Inflammatory macrophage treated with lipopolysaccharide for 1 hour (primary cell): ENCODE measurements at regions not wholly inside any gene's neighbourhood (a gene's known extent, or its start where the extent isn't known, plus 50 kb on each side); places are given as distances from the start of the nearest gene placed in this dataset.
"Not testable (repeated sequence)": the region's sequence is repeated elsewhere in the genome, so short reads cannot be mapped to it uniquely, and the experiment has no call there.

ENCODE experiments used
- DNase-seq, 2 donors: peaks; one replicate each; pipeline ENCODE4 v3.0.0-alpha.2; 2020 to 2022

DNA sequence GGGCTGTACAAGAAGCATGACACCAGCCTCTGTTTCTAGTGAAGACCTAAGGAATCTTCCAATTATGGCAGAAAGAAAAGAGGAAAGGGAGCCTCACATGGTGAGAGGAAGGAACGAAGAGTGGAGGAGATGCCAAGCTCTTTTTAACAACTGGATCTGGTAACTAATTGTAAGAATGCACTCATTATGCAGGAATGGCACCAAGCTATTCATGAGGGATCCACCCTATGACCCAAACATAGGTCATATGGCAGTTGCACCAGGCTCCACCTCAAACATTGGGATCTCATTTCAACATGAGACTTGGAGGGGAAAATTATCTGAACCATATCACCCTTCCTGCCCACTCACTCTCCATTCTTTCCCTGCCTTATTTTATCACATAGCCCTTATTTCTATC lies 496.0 kb upstream of the SPTLC3 start:
- no peak for DNase-seq

DNA sequence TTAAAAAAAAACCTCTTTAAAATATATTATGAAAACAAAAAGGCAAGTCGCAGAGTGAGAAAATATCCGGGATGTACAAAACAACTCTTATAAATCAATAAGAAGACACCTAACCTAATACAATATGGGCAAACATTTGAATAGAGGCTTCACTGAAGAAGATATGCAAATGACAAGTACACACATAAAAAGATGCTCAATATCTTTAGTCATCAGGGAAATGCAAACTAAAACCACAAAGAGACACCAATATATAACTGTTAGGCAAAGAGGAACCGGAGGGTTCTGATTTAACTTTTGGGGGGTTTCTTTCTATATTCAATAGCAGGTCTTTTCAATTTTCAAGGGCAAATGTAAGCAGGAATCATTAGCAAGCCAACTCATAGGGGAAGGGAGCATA lies 480.7 kb upstream of the SPTLC3 start:
- DNase-seq = no peak

DNA sequence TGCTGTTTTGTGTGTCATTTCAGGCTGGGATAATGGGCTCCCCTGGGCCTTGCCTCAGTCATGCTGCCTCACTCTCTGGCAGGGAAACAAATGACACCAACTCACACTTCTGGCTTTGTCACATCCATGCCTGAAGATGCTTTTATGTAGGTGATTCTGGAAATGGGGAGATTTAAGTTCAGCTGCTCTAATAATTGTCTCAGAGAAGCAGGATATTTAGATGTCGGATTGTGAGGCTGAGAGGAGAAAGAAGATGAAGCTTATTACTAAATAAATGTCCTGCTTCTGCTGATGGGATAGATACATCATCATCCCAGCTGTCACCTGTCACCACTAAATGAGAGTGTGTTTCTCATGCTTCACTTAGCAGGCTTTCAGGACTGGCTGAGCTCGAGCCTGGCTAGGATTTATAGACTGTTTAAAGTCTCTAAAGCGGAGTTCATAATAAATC lies 480.2 kb upstream of the SPTLC3 start:
- no peak for DNase-seq

DNA sequence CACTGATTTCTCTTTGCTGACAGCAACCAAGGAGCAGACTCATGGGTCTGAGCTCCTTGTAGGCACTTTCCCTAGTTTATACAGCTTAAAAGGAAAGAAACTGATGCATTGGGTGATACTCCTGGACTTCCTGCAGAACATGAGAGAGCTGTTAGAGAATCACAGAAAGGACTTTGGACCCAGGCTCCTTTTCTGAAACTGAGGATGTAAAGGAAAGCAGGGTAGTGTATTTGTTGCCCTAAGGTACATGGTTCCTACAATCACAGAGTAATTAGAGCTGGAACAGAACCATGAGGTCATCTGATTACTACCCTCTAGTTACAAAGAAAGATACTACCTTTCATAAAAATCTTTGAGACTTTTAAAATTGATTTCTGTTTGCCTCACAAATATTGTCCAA lies 477.1 kb upstream of the SPTLC3 start:
- DNase-seq = no peak

DNA sequence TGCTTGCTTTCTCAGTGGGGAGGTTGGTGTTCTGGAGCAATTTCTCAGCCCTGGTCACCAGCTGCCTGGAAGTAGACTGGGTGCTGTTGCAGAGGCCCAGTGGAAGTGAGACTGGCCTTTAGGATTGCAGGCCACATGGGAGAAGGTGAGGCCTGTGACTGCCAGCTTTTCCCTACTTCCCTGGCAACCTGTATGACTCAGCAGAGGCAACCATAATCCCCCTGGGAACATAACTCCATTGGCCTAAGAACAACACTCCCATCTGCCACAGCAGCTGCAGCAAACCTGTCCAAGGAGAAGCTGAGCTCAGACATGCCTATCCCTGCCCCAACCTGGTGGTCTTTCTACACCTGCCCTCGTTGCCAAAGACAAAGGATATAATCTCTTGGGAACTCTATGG lies 473.5 kb upstream of the SPTLC3 start:
- no peak for DNase-seq

DNA sequence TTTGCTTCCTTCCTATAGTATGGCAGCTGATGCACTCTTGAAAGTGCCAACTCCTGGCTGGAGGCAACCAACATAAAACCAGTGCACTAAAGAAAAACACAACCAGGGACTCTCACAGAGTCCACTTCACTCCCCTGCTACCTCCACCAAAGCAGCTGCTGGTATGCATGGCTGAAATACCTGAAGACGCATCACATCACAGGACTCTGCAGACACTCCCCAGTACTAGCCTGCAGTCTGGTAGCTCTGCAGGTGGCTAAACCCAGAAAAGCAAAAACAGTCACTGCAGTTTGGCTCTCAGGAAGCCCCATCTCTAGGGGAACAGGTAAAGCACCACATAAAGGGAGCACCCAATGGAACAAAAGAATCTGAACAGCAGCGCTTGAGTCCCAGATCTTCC lies 473.0 kb upstream of the SPTLC3 start:
- DNase-seq = no peak

DNA sequence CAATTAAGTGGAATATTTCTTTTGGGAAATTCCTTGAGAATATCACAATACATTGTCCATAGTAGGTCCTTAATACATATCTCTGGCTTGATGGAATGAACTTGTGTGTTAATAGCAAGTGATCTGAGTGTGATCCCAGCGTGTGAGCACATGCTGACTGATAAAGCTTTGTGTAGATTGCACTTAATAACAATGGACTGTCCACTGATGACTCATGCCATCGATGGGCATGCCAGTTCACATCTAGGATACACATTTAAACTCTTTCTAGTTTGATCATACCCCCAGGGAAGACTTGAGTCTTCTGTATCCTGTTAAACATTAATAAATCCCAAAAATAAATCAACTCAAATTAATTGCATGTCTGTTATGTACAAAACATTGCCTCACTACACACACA lies 454.3 kb upstream of the SPTLC3 start:
- no peak for DNase-seq

DNA sequence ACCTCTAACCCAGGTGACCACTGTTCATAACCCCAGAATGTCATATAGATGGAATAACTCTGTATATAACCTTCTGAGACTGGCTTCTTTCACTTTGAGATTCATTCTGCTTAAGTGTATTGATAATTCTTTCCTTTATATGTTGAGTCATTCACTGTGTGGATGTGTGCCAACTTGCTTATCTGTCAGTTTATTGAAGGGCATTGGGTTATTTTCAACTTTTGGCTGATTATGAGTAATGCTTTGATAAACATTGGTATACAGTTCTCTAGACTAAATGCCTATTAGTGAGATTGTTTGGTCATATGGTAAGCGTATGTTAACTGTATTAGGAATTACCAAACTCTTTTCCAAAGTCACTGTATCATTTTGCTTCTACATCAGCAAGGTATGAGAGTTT lies 453.4 kb upstream of the SPTLC3 start:
- no peak for DNase-seq

DNA sequence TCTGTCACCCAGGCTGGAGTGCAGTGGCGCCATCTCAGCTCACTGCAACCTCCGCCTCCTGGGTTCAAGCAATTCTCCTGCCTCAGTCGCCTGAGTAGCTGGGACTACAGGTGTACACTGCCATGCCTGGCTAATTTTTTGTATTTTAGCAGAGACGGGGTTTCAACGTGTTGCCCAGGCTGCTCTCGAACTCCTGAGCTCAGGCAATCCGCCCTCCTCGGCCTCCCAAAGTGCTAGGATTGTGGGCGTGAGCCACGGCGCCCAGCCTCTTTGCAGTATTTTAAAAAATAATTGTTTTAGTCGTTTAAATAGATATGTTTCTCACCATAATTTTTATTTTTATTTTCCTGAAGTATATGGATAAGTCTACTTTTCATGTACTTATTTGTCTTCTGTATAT lies 452.9 kb upstream of the SPTLC3 start:
- not testable (repeated sequence) for DNase-seq

DNA sequence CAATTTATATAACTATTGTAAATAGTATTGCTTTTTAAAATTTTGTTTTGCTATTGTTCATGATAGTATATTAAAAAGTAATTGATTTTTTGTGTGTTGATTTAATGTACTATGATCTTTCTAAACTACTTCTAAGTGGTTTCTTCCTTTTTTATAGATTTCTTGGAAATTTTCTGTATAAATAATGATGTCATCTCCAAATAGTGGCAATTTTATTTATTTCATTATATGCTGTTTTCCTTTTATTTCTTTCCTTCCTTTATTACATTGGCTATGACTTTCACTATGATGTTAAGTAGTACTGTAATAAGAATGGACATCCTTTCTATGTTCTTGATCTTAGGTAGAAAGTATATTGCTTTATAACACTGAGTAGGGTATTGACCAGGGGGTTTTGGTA lies 451.5 kb upstream of the SPTLC3 start:
- no peak for DNase-seq

DNA sequence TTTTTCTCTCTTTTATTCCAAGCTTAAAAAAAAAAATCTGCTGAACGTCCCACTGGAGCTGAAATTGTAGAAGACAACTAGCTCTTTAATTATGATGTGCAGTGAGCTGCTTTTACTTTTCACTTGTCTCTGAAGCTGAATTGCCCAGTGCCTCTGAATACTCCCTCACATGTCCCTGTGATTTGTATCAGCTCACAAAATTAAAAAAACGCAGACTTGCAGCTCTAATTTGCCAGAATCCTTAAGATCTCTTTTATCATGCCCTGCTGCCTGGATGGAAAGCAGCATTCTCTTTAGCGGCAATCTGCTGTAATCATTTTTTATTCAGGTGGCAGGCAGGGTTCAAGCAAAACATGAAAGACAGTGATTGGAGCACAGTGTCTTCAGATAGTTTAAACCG lies 443.8 kb upstream of the SPTLC3 start:
- DNase-seq = no peak

DNA sequence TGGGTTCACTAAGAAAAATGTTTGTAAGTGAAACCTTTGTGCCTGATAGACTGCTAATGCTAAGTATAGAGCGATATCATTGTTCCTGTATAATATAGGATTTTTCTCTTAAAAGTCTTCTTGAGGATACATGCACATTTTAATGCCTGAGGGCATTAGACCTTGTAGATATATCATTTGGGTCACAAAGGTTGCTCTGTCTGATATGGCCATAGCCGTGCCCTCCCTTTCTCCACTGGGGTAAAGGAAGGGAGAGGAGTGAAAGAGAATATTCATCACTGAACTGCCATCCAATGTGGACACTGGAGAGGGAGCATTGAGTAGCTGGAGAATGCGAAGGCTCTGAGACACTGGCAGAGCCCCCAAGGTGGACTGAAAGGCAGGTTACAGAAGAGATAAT lies 442.2 kb upstream of the SPTLC3 start:
- DNase-seq = no peak

DNA sequence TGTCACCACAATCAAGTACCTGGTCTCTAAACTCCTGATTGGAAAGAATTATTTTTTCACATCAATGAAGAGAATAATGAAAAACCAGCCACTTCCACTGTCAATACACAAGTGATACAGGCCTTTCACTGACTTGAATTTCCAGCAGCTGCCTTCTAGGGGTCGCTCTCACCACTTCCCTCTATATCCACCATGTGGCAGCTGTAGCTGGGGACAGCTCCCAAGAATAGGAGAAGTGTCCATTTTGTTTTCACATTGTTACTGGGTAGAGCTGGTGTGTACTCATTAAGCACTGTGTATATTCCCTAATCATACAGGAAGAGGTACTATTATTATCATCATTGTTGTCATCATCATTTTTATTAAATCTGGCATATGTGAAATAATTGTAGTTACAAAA lies 438.4 kb upstream of the SPTLC3 start:
- DNase-seq = peak in 1 of 2 donors; percentile 1

DNA sequence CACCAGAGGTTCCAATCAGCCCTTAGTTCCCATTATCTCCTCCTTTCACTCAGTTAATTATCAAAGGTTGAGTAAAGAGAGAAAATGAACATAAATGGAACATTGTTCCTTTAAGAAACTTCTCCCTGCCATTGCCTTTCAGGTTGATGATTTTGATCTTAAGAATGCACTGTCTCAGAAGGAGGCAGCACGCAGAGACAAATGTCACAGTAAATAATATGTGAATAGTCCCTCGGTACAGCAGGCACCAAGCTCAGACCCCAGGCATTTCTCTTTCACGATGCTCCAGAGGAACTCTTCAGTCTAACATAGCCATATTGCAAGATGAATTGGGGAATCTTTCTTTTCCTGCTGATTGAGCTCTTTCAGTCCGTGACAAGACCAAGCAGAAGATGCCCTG lies 435.3 kb upstream of the SPTLC3 start:
- DNase-seq = no peak

DNA sequence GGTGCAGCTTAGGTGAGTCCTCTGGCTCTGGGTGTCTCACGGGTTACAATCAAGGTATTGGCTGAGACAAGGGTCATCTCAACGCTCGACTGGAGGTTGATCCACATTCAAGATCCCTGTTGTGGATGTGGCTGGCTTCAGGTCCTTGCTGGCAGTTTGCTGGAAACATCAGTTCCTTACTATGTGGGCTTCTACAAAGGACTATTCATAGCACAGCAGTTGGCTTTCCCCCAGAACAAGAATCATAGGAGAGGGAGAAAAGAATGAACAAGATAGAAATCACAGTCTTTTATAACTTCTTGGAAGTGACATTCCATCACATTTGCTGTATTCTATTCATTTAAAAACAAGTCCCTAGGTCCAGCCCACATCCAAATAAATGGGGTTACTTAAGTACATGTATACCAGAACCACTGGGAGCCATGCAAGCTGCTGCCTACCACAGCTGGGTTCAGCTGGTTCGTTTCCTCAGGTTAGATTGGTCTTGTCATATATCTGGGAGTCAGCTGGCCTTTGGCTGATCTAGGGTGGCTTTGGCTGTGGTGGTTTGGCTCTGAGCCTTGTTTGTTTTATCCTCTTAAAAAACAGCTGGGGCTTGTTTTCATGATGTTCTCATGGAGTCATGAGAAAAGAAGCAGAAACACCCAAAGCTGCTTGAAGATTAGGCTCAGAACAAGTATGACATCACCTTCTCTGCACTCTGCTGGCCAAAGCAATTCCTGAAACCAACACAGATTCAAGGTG lies 433.2 kb upstream of the SPTLC3 start:
- DNase-seq = no peak

DNA sequence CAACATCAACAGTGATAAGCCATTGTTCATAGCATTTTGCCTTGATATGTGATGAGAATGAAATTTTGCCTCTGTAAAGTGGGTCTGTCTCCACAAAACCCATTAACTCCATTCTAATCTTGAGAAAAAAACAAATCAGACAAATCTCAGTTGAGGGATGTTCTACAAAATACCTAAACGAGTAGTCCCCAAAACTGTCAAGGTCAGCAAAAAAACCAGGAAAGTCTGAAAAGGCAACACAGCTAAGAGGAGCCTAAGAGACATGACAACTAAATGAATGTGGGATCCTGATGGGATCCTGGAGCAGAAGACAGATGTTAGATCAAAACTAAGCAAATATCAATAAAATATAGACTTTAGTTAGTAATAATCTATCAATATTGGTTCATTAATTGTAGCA lies 431.6 kb upstream of the SPTLC3 start:
- DNase-seq = no peak

DNA sequence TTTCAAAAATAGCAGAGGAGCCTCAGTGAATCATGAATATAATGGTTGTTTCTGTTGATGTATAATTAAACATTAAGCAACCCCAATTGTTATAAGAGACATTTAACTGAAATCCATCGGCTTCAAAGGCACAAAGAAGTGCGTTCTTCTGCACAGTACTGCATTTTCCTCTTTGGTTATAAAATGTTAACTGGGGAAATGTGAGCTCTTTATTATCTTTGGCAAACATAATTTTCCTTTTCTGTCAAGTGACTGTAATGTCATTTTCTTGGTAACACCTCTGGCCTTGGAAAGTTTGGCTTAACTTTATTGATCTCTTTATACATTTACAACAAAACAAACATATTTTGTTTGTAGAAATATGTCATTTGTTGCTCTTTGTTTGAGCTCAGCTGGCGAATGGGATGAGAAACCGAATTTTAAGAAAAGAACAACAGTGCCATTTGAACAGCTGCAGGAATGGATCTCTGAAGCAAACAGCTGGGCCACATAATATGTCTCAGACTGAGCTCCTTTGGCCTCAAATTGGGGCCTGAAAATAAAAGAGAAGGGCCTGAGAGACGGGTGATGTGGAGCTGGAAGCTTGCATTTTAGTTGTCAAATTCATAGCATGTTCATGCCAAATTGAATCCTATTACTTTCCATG lies 427.0 kb upstream of the SPTLC3 start:
- no peak for DNase-seq

DNA sequence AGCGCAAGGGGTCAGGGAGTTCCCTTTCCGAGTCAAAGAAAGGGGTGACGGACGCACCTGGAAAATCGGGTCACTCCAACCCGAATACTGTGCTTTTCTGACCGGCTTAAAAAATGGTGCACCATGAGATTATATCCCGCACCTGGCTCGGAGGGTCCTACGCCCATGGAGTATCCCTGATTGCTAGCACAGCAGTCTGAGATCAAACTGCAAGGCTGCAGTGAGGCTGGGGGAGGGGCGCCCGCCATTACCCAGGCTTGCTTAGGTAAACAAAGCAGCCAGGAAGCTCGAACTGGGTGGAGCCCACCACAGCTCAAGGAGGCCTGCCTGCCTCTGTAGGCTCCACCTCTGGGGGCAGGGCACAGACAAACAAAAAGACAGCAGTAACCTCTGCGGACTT lies 426.1 kb upstream of the SPTLC3 start:
- not testable (repeated sequence) for DNase-seq

DNA sequence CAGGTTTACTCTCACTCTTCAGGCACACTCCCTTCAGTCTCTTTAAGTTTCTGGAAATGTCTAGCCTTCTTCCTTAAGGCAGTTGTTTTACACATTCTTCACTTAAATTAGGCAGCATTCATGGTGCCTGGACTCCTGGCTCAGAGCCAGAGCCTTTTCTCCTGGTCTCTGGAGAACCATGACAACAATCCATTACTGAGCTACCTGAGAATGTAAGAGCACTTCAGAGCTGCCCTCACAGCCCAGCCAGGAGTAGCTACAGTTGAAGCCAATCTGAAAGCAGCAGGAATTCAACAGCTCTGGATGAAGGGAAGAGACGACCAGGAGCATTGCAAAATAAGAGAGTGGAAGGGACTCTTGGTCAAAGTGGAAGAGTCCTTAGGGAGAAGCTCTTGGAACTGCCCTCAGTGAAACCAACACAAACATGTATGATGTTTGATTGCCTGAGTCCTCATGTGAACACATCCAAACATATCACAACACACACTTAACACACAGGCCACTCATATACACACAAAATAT lies 416.8 kb upstream of the SPTLC3 start:
- DNase-seq = no peak

DNA sequence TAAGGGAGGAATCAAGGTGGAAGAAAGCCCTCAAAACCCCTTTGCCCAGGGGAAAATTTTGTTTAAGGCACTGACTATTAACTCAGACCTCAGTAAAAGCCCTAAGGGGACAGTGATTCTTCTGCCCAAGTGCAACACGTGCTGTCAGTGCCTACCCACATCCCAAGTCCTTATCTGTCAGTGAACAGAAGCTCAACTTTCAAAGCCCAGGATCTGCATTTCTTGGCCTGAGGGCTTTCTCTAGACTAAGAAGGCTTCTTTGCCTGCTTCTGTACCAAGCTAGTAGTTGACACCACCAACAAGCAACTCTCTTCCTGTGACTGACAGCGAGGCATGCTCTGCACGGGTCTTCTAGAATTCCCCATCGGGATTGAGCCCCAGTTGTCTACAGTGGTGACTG lies 416.0 kb upstream of the SPTLC3 start:
- DNase-seq = no peak

DNA sequence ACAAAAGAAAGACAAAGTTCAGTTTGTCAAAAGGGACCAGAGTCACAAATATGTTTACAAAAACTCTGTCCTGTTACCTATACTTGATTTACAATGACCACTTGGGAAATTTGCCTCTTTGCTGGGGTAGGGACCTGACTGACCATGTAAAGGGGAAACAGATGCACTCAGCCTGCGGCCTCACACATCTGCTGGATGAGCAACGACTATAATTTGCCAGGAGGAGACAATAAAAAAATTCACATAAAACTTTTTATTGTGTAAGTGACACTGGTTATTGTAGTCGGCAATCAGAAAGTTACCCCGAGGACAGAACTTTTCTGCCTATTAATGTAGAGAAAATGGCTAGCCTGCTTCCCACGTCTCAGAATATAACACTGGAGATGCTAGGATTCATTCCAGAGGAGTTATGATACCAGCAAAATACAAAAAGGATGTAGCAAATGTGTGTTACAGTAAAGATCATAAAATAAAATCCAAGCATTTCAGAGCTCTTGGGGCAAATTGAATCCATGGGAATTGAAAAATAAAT lies 415.4 kb upstream of the SPTLC3 start:
- DNase-seq = no peak

DNA sequence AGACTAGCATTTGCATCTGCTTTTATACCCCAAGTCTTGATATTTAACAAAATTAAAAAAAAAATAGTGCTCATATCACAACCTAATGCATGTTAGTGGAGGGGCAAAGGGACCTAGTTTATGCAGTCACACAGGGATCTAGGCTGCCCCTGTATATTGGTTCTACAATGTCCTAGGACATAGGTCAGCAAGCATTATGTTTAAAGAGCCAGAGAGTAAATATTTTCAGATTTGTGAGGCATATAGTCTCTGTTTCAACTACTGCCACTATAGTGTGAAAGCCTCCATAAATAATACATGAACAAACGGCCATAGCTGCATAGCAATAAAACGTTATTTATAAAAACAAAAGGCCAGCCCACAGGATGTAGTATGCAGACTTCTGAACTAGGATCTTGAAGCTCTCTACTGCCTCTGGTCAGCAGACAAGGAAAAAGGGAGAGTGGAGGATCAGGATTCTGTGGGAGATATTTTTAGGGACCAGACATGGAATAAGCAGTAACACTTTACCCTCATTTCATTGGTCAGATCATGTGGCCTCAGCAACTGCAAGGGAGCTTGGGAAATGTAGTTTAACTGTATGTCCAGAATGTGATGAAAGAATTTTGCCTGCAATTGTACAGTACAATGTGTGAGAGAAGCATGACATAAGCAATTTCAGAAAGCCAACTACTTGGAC lies 414.2 kb upstream of the SPTLC3 start:
- DNase-seq = no peak

DNA sequence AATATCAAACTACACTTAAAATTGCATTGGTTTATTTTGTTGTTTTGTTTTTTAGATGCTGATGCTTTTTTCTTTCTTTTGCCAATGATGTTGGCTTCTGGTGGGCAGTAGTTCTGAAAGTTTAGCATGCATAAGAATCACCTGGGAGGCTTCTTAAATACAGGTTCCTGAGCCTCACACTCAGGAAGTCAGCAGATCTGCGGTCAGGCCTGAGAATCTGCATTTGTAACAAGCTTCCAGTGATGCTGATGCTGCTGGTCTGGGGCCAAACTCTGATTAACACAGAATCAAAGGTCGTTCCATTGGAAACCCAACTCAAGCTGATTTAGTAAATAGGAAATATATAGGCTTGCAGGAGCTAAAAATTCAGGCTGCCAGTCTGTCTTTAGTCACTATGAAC lies 412.9 kb upstream of the SPTLC3 start:
- DNase-seq = no peak

DNA sequence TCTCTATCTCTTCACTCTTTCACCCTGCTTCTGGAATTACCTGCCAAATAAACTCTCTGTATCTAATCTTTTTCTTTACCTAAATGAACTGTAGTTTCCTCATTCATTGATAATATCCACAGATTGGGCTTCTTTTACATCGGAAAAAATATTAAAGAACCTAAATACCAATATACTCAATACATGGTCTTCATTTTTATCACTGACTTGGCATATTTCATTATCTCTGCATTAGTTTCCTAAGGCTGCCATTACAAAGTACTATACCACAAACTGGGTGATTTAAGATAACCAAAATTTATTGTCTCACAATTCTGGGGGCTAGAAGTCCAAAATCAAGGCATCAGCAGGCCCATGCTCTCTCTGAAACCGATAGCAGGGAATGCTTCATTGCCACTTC lies 411.9 kb upstream of the SPTLC3 start:
- no peak for DNase-seq
